Fibroblast of lung (primary cell): ENCODE measurements at regions not wholly inside any gene's neighbourhood (a gene's known extent, or its start where the extent isn't known, plus 50 kb on each side); places are given as distances from the start of the nearest gene placed in this dataset.

Source experiments
- EZH2 ChIP-seq: IDR thresholded peaks from 2 replicates; pipeline ENCODE4 v1.5.1; 2012; ENCODE audit warnings: low read length, control low read depth, mild to moderate bottlenecking; ENCODE audit errors: missing control alignments
- TF ChIP-seq, protein P1 (sequence below), 2 donors: IDR thresholded peaks in 1 of 2; conservative IDR thresholded peaks in 1 of 2; 1 replicate in 1 of 2; 2 replicates in 1 of 2; pipeline ENCODE4 v1.5.1; 2011 to 2012; ENCODE audit warnings: low read length in 2 of 2, control low read depth in 1 of 2, inconsistent platforms in 1 of 2, low read depth in 1 of 2, mild to moderate bottlenecking in 1 of 2

DNA sequence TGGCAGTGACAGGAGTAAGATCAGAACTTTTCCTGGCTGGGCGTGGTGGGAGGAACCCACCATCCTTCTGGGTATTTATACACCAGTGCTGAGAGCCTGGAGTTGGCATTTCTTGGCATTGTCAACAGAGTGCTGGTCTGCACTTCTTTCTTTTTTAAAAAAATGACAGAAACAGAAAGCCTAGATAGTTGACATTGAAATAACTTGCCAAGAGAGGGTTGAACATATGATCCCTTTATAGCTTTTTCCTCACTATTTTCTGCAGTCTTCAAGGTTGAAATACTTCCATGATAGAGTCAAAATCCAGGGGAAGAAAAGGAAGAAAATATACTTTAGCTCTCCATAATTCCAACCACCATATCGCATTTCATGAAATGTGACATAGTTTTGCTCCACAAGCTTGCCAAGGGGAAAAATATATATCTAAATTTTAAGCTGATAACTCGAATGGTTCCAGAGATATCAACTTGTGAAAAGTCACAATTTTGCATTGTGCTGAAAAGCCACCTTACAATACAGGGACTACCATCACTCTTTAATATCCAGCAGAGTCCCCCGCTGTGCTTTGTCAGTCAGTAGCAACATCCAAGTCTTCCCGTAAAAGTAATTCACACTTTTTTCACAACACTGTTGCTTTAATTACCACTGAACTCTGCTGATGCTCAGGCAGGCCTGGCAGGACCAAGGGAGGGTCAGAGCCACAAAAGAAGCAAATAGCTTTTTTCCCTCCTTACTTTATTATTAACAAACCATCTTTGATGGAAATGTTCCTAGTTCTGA lies 764.9 kb upstream of the FANCL start:
- TF ChIP-seq, protein P1, sequence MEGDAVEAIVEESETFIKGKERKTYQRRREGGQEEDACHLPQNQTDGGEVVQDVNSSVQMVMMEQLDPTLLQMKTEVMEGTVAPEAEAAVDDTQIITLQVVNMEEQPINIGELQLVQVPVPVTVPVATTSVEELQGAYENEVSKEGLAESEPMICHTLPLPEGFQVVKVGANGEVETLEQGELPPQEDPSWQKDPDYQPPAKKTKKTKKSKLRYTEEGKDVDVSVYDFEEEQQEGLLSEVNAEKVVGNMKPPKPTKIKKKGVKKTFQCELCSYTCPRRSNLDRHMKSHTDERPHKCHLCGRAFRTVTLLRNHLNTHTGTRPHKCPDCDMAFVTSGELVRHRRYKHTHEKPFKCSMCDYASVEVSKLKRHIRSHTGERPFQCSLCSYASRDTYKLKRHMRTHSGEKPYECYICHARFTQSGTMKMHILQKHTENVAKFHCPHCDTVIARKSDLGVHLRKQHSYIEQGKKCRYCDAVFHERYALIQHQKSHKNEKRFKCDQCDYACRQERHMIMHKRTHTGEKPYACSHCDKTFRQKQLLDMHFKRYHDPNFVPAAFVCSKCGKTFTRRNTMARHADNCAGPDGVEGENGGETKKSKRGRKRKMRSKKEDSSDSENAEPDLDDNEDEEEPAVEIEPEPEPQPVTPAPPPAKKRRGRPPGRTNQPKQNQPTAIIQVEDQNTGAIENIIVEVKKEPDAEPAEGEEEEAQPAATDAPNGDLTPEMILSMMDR (conservative IDR thresholded peaks at IDR 0.05 in 1 of 2, IDR thresholded peaks at IDR 0.05 in 1 of 2; ENCODE audit: low read depth in 1 of 2, low read length in 2 of 2): no peak
- no peak for TF ChIP-seq EZH2
